HG03469 (cell line): ENCODE measurements at regions not wholly inside any gene's neighbourhood (a gene's known extent, or its start where the extent isn't known, plus 50 kb on each side); places are given as distances from the start of the nearest gene placed in this dataset.

Experiments
- ATAC-seq: cut with Tn5 transposase; IDR thresholded peaks from one replicate; pipeline ENCODE4 v1.9.1; 2021; ENCODE audit warnings: mild to moderate bottlenecking, moderate library complexity, moderate number of reproducible peaks; ENCODE audit not compliant: unreplicated experiment

- ATAC-seq: no peak
Observed at GRCh38 chr2:5495586-5495985, 196.6 kb upstream of the SOX11 start.

GRCh38 chr2:5497874-5498273 is 194.3 kb upstream of the SOX11 start:
- ATAC-seq: no peak

- no peak for ATAC-seq
Observed at GRCh38 chr2:5501807-5502206, 190.4 kb upstream of the SOX11 start.

- no peak for ATAC-seq
Observed at GRCh38 chr2:5502385-5502784, 189.8 kb upstream of the SOX11 start.

- ATAC-seq: no peak
Observed at GRCh38 chr2:5504756-5505155, 187.4 kb upstream of the SOX11 start.

GRCh38 chr2:5507367-5507766 is 184.8 kb upstream of the SOX11 start:
- ATAC-seq: no peak

GRCh38 chr2:5509362-5509761 is 182.8 kb upstream of the SOX11 start:
- no peak for ATAC-seq

- ATAC-seq: no peak
Observed at GRCh38 chr2:5510082-5510481, 182.1 kb upstream of the SOX11 start.

- ATAC-seq: no peak
Observed at GRCh38 chr2:5515693-5516092, 176.5 kb upstream of the SOX11 start.

GRCh38 chr2:5519286-5519685 is 172.9 kb upstream of the SOX11 start:
- no peak for ATAC-seq

- no peak for ATAC-seq
Observed at GRCh38 chr2:5520463-5520972, 171.7 kb upstream of the SOX11 start.

GRCh38 chr2:5521461-5521860 is 170.7 kb upstream of the SOX11 start:
- no peak for ATAC-seq

- ATAC-seq: no peak
Observed at GRCh38 chr2:5524551-5524950, 167.6 kb upstream of the SOX11 start.

GRCh38 chr2:5528706-5529105 is 163.5 kb upstream of the SOX11 start:
- no peak for ATAC-seq

- ATAC-seq: no peak
Observed at GRCh38 chr2:5530011-5530696, 162.0 kb upstream of the SOX11 start.

- no peak for ATAC-seq
Observed at GRCh38 chr2:5535301-5535700, 156.9 kb upstream of the SOX11 start.

GRCh38 chr2:5537180-5537688 is 154.9 kb upstream of the SOX11 start:
- ATAC-seq: no peak

- ATAC-seq: no peak
Observed at GRCh38 chr2:5538313-5538712, 153.9 kb upstream of the SOX11 start.

GRCh38 chr2:5538772-5539171 is 153.4 kb upstream of the SOX11 start:
- no peak for ATAC-seq

- ATAC-seq: no peak
Observed at GRCh38 chr2:5539282-5540165, 152.7 kb upstream of the SOX11 start.

GRCh38 chr2:5540856-5541255 is 151.3 kb upstream of the SOX11 start:
- no peak for ATAC-seq
